ENCODE measurements at regions not wholly inside any gene's neighbourhood (a gene's known extent, or its start where the extent isn't known, plus 50 kb on each side); places are given as distances from the start of the nearest gene placed in this dataset.

- no peak for DNase-seq (ENCODE audit: low read depth, low spot score)
Observed at GRCh38 chr3:34292605-34293300, 494.3 kb downstream of the PDCD6IP start.

GRCh38 chr3:34294240-34294639 lies 495.8 kb downstream of the PDCD6IP start:
- no peak for DNase-seq (ENCODE audit: low read depth, low spot score)

DNA sequence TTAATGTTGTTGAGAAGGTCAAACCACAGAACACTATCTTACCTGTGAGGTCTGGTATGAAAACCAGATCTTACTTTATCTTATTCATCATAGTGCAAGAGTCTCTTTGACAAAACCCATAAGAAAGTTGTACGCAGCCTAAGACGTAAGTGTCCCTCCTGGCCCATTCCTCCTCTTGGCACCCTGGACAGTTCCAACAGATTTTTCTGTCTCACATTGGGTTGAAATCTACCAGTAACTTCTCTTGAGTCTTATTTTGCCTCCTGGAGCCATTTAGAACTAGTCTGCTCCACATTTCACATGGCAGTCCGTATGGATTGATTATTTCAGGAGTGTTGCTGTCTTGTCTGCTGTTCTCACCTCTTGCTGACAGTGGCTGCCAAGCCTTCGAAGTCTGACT lies 498.4 kb downstream of the PDCD6IP start:
- no peak for DNase-seq (ENCODE audit: low read depth, low spot score)

DNA sequence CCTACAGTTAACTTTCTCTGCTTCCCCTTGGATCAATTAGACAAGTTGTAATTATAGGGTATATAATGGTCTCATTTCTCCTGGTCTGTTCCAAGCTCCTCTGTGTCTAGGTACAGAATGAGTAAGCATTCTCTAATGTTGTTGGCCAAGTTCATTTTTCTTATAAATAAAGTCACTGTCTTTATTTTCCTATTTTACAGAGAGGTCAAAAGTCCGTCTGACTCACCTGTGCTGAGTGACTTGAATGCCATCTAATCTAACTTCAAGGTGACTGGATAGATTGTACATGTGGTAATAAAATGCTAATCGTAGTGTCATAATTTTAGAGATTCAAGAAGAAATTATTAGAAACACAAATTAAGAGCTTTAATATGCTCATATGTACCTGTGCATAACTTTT lies 500.2 kb downstream of the PDCD6IP start:
- no peak for DNase-seq (ENCODE audit: low read depth, low spot score)

DNA sequence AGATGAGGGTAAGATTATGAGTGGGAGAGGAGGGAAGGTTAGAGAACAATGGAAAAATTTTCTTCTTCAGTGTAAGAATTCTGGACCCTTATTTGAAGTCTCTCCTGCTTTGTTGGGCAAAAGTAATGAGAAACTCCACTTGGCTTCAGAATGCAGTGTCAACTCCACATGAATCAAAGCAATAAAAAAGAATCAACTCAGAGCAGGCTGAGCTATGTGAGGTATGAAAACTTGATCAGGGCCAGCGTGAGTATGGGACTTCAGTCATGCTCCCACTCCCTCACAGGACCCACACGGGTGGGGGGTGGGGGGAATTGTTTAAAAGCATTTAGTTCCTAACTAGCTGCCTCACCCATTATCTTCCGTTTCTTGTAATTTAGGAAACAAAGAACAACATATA lies 502.2 kb downstream of the PDCD6IP start:
- DNase-seq (ENCODE audit: low read depth, low spot score) = no peak

- no peak for DNase-seq (ENCODE audit: low read depth, low spot score)
Observed at GRCh38 chr3:34301313-34301712, 502.9 kb downstream of the PDCD6IP start.

DNA sequence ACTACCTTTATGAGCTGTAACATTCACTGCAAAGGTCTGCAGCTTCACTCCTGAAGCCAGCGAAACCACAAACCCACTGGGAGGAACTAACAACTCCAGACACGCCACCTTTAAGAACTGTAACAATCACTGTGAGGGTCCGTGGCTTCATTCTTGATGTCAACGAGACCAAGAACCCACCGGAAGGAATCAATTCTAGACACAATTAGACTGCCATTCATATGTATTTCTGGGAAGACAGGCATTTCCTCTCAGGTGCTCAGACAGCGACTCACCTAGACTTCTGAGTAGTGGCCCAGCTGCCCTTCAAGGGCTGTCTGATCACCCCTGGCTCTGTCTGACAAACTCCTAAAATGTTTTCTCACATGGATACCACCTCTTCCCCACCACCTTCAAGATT lies 506.8 kb downstream of the PDCD6IP start:
- no peak for DNase-seq (ENCODE audit: low read depth, low spot score)

DNA sequence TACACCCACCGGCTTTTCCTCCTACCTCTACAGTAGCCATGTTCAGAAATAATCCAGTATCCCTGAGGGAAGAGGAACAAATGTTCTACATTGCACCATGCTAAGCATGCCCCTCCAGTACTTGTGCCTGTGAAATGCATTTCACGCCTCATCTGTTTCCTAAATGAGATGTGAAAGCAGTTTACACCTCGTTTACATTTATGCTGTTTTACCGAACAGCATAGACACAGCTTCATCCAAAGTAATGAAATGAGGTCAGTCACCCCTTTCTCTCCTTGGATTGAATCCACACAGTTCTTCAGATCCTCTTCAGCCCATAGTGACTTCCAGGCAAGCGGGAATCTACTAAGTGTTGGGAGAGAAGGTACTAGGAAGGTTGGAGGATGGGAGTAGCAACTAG lies 514.3 kb downstream of the PDCD6IP start:
- DNase-seq (ENCODE audit: low read depth, low spot score) = peak; percentile 3

DNA sequence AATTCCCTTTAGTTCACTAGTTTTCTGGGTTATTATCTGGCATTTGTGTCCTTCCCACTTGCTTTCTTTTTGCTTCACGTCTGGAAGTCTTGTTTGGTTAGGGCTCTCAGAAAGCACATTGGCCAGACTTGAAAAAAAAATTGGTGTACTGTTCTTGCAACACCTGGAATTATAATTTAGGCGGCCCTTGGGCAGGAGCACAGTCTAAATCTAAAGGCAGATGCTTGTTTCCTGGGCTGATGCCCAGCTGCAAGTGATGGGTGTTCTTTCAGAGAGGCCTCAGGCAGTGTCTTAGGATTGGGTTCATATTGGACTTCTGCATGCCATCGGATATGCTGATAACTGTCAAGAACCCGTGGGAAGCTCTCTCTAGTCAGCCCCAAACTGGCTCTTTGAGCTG lies 521.5 kb downstream of the PDCD6IP start:
- DNase-seq (ENCODE audit: low read depth, low spot score) = no peak

GRCh38 chr3:34323517-34323916 lies 525.1 kb downstream of the PDCD6IP start:
- no peak for DNase-seq (ENCODE audit: low read depth, low spot score)

- no peak for DNase-seq (ENCODE audit: low read depth, low spot score)
Observed at GRCh38 chr3:34346656-34347055, 548.2 kb downstream of the PDCD6IP start.

DNA sequence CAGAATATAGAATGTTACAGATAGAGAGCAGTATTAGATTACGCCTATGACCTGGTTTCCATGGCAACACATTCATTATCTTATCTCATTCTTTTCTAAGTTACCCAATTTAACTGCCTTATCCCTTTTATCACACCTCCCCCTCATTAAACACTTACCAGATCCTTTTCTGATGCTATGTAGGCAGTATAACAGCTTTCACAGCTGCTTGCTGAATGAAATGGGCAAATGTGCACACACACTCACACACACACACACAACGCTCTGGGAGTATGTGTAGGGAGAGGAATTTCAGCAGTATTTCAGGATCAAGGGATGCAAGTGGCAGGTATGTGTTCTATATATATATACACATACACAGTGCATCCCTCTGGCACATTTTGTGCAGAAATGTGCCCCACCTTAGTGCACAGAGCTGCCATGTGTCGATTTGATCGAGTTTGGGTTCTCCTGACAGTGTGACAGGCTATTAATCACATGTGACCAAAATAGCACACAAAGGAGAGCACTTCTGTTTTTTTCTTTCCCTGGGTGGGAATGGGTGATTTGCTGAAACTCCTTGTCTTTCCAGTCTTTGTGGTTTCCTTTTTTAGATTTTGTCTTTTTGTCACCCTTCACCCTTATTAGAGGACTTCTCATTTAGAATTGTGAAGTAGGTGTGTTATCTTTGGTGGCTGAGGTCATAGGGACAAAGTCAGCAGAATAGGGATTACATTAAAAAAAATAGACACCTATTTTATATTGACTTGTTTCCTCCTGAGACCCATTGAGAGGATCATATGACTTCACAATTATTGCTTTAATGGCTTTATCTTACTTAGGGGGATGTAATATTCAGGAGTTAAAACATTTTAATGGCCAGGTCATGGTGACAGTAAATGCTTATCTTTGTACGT lies 553.7 kb downstream of the PDCD6IP start:
- no peak for DNase-seq (ENCODE audit: low read depth, low spot score)

DNA sequence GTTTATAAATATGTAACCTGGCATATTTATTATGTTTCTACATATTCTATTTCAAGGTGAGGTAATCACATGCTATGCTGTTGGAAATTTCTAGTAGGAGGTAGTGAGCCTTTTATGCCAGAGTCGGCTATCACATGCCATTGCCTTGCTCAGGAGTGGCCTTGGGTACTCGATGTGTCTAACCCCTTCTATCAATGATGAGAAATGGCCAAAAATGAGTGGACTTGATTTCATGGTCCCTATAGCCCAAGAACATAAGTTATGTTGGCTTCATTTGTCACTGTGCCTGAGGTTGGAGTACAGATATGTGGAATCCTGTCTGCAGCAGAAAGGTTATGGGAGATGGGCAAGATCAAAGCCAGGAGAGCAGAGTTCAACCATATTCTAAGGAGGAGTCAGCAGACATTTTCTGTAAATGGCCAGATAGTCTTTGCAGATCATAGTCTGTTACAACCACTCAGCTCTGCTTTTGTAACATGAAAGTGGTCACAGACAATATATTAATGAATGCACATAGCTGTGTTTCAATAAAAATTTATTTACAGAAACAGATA lies 554.4 kb downstream of the PDCD6IP start:
- no peak for DNase-seq (ENCODE audit: low read depth, low spot score)

- no peak for DNase-seq (ENCODE audit: low read depth, low spot score)
Observed at GRCh38 chr3:34357461-34357860, 559.0 kb downstream of the PDCD6IP start.

- no peak for DNase-seq (ENCODE audit: low read depth, low spot score)
Observed at GRCh38 chr3:34359064-34359463, 560.6 kb downstream of the PDCD6IP start.

GRCh38 chr3:34360713-34361112 lies 562.3 kb downstream of the PDCD6IP start:
- no peak for DNase-seq (ENCODE audit: low read depth, low spot score)

- no peak for DNase-seq (ENCODE audit: low read depth, low spot score)
Observed at GRCh38 chr3:34361921-34362320, 563.5 kb downstream of the PDCD6IP start.

GRCh38 chr3:34362910-34363309 lies 564.5 kb downstream of the PDCD6IP start:
- DNase-seq (ENCODE audit: low read depth, low spot score) = no peak

- peak; percentile 79 for DNase-seq (ENCODE audit: low read depth, low spot score)
Observed at GRCh38 chr3:34363881-34364280, 565.5 kb downstream of the PDCD6IP start.

DNA sequence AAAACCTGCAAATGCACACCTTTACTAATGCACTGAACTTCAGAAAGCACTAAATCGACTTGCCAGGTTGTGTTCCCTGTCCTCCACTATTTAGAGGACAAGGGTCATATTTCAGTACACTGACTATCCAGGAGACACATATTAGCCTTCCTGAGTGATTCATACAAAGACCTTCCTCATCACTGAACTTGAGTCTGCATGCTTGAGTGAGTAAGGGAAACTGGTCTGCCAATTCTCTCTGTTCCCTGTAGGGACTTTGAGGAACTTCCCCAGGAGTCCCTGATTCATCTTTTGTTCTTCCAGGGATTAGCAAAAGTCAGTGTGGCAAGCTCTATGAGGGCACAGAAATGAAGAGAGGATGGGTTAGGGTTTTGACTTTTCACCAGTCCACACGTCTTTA lies 565.9 kb downstream of the PDCD6IP start:
- DNase-seq (ENCODE audit: low read depth, low spot score) = peak; percentile 6

DNA sequence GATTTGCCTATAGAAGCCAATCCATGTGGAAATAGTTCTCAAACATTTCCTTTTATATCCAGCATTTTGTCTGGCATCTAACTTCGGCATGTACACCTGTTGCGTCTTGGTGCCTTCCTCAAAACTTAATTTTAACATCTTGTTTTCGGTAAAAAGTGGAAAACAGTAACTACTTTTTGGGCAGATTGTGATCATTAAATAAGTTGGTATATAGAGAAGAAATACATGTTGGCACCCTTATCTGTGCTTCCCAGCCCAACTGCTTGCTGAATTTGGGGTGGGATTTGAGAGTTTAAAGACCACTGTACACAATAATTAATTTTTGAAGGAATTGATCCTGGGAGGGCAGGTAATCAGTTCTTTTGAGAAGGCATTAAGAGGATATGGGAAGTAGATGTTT lies 566.8 kb downstream of the PDCD6IP start:
- no peak for DNase-seq (ENCODE audit: low read depth, low spot score)

DNA sequence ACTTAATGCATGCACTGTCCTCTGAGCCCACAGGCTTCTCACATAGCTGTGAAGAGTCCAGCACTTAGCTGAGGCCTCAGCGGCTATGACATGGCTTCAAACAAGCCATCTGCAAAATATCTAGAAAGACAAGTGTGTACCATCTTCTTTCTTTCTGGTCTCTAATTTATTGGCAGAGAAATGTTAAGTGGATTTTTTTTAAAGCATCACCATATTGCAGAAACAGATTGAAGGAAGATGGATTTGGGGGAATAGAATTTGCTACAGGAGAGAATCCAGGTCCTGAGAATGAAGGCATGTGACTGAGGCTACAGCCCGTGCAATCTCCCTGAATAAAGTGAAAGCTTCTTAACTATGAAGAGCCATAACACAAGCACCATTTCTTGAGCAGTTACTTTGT lies 567.3 kb downstream of the PDCD6IP start:
- no peak for DNase-seq (ENCODE audit: low read depth, low spot score)

GRCh38 chr3:34367521-34367920 lies 569.1 kb downstream of the PDCD6IP start:
- no peak for DNase-seq (ENCODE audit: low read depth, low spot score)
